Neural cell (in vitro differentiated cells): ENCODE measurements at regions not wholly inside any gene's neighbourhood (a gene's known extent, or its start where the extent isn't known, plus 50 kb on each side); places are given as distances from the start of the nearest gene placed in this dataset.

ENCODE experiments used
- CTCF ChIP-seq: fragments of 450-650 bp; IDR thresholded peaks from 2 replicates; pipeline ENCODE4 v1.5.1; 2014; ENCODE audit warnings: antibody characterized with exemption, mild to moderate bottlenecking, moderate library complexity; ENCODE audit not compliant: poor library complexity, severe bottlenecking
- POLR2AphosphoS5 ChIP-seq: IDR thresholded peaks from 2 replicates; pipeline ENCODE4 v1.6.1; 2012

- TF ChIP-seq CTCF: no peak
- TF ChIP-seq POLR2AphosphoS5: no peak
Measured at GRCh38 chr6:9657994-9658393, 756.9 kb downstream of the TFAP2A start.
